T-helper 2 cell treated with Interferon-gamma antibody and Interleukin-4, amounts not matched to agents 100 ng/mL and 5 ng/mL, for 36 hours (primary cell): ENCODE measurements at regions not wholly inside any gene's neighbourhood (a gene's known extent, or its start where the extent isn't known, plus 50 kb on each side); places are given as distances from the start of the nearest gene placed in this dataset.

Source experiments
- intact Hi-C: fragments of 100-400 bp; cut with micrococcal nuclease; formaldehyde crosslinking; loops from one replicate; pipeline ENCODE4 v1.15.1; 2023

DNA sequence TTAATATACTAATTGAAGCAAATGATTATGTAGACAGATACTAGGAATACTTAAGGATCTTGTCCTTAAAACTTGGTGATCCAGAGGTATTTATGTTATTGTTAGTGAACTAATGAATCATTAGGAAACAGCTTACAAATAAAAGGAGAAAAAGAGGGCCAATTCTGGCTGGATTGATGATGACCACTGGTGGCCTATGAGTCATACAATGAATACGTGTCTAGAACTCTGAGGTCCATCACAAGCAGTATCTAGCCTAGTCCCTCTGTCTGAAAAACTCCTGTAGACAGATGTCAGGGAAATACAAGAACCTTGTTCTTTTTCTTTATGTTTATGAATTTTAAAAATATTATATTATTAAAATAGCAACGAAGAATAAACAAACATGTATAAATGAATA, 51.7 kb upstream of the RTL1 start:
- intact Hi-C loops, result no loop called here

DNA sequence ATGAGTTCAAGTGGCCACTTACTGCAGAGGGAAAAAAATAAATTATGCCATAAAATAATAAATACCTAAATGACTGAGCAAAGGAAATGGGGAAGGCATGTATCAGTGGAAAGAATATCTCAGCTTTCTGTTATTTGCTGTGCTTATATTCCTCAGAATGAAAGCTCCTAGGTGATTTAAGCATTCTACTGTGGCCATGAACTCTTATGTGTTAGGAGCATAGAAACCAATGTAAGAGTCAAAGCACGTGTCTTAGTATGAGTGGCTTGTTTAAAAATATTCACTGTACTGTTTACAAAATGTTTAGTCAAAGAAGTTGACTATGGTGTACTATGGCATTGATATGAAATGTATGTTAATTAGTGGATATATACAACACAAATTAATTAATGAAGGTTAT, 59.0 kb upstream of the RTL1 start:
- intact Hi-C loops, result no loop called here

DNA sequence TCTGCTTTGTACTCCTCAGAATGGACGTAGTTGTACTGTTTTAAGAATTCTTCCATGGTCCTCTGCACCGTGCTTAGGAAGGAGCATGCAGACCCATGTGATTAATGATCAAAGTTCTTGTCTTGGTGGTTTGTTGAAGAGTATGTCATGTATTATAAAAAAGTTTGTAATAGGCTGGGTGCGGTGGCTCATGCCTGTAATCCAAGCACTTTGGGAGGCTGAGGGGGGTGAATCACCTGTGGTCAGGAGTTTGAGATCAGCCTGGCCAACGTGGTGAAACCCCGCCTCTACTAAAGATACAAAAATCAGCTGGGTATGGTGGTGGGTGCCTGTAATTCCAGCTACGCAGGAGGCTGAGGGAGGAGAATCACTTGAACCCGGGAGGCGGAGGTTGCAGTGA, 61.8 kb upstream of the RTL1 start:
- intact Hi-C loops, result no loop called here

DNA sequence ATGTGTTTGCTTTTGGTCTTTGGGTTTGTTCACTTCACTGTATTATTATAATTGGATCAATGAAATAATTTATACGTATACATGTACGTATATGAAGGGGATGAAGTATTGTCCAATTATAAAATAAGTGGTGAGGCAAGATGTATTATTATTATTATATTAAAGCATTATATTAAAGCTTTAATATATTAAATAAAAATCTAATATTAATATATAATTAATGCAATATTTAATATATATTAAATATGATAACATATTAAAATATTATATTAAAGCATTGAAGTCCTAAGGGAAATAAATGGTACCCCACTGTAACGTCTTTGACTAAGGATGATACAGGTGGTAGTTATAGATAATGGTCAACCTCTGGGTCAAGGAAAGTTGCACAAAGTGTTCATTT, 63.7 kb upstream of the RTL1 start:
- intact Hi-C loops, result no loop called here

DNA sequence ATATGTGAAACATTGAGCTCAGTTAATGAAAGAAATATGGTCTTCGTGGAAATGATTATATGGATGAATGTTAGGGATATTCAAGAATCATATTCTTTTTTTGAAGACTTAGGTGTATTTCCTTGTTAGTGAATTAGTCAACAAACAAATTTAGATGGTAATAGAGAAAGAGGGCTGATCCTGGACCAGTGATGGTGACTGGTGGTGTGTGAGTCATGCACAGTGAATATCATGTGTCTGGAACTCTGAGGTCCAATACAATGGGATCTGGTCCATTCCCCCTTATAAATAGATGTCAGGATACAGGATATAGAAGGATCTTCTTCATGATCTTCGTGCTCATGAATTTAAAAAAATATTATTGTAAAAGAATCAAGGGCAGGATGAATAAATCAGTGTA, 64.4 kb upstream of the RTL1 start:
- intact Hi-C loops, result no loop called here

DNA sequence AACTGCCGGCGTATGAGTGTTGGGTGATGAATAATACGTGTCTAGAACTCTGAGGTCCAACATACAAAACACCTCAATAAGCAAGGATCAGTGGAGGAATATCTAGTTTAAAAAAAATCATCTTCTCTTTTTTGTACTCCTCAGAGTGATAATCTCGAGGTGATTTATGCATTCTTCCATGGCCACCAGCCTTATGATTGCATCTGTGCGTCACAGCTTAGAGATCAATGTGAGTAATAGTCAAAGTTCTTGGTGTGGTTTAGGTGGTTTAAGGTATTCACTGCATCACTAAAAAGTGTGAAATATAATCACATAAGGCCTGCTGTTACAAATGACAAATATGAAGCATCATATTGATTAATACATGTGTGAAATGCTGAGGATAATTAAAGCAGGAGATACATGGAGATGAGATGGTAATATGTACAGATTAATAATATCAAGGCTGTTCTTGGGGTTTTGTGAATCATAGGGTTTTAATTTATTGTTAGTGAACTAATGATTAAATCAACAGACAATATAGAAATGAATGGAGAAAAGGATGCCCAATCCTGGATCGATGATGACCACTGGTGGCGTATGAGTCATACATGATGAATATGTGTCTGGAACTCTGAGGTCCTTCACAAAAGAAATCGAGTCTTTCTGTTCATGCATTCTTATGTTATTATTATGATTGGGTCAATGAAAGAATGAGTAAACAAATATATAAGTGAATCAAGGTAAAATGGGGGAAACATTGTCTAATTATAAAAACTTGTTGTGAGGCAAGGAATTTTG, 68.8 kb upstream of the RTL1 start:
- intact Hi-C loops, result no loop called here

DNA sequence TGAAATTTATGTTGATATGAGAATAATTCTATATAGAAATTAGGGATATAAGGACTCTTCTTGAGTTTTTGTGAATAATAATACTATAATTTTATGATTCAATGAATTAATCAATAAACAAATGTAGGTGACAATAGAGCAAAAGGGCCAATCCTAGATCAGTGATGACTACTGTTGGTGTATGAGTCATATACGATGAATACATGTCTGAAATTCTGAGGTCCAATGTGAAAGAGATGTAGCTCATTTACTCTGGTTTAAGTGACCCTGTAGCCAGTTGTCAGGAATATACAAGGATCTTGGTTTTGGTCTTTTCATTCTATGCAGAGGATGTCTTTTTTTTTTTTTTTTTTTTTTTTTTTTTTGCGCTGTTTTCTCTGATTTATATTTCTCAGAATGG, 72.1 kb upstream of the RTL1 start:
- intact Hi-C loops, result no loop called here

DNA sequence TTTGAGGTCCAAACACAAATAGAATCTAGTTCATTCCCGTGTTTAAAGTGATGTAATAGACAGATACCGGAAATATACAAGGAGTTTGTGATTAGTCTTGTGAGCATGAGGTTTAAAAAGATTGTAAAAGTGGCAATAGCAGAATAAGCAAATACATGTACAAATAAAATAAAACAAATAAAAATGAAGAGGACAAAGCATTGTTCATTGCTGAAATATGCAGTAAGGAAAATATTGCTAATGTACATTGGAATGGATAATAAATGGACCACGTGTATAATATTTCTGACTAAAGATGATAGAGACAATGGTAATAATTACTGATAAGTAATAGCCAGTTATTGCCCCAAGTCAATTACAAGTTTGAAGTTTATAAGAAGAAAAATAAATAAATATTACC, 75.6 kb upstream of the RTL1 start:
- intact Hi-C loops, result no loop called here

DNA sequence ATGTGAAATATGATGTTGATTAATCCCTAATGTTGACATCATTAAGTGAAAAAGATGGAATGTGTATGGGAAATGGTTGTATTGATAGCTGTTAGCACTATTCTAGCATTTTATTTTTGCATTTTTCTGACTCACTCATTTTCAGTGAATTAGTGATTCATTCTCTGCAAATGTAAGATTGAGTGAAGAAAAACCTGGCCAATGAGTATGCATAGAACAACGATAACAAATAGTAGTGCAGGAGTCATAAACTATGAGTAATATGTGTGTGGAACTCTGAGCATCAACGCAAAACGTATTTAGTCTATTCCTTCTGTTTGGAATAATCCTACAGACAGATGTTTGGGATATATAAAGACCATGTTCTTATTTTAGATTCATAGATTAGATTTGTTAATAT, 76.3 kb upstream of the RTL1 start:
- intact Hi-C loops, result no loop called here

DNA sequence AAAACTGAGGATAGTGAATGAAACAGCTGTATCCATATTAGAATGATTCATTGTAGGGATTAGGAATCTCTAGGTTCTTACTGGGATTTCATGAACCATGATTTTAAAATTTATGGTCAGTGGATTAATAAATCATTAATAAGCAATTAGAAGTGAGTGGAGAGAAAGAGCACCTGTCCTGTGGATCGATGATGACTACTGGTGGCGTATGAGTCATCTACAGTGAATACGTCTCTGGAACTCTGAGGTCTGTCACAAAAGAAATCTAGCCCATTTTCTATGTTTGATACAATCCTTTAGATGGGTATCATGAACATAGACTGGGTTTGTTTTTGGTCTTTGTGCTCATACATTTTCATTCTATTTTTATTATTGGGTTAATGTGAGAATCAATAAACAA, 77.3 kb upstream of the RTL1 start:
- intact Hi-C loops, result no loop called here

DNA sequence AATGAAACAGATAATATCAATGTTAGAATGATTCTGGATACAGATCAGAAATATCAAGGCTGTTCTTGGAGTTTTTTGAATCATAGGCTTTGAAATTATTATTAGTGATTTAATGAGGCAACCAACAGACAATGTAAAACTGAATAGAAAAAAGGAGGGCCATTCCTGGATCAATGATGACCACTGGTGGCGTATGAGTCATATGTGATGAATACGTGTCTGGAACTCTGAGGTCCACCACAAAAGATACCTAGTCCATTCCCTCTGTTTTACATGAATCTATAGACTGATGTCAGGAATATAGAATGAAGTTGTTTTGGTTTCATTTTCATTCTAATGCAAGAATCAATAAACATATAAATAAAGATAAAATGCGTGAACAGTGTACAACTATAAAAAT, 78.3 kb upstream of the RTL1 start:
- intact Hi-C loops, result no loop called here

DNA sequence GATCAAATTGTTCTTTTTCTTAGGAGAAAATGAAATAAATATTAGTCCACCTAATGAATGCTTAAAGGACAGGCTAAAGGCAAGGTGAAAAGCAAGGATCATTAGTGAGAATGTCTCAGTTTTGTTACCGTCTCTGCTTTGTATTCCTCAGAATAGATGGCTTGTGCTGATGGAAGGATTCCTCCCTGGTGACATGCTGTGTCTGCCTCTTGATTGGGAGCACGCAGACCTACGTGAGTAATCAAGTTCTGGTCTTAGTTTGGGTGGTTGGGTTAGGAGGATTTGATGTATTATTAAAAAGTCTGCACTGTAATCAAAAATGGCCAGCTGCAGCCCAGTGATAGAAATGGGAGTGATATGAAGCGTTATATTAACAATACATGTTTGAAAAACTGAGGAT, 78.8 kb upstream of the RTL1 start:
- intact Hi-C loops, result no loop called here

DNA sequence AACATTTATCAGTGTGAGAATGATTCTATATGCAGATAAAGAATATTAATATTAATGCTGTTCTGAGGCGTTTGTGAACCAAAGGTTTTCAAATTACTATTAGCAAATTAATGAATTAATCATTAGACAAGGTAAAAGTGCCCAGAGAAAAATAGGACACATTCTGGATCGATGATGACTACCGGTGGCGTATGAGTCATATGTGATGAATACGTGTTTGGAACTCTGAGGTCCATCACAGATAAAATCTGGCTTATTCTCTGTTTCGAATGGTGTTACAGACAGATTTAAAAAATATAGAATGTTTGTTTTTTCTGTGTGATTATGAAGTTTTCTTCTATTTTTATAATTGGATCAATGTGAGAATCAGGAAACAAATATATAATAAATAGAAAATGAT, 79.2 kb upstream of the RTL1 start:
- intact Hi-C loops, result no loop called here

DNA sequence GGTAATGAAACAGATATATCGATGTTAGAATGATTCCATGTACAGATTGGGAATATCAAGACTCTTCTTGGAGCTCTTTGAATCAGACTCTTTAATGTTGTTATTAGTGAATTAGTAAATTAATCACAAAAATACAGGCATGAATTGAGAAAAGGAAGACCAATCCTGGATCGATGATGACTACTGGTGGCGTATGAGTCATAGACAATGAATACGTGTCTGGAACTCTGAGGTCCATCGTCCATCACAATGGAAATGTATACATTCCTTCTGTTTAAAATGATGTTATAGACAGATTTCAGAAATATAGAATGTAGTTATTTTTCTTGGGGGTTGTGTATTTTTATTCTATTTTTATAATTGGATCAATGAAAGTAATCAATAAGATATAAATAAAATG, 80.2 kb upstream of the RTL1 start:
- intact Hi-C loops, result no loop called here

DNA sequence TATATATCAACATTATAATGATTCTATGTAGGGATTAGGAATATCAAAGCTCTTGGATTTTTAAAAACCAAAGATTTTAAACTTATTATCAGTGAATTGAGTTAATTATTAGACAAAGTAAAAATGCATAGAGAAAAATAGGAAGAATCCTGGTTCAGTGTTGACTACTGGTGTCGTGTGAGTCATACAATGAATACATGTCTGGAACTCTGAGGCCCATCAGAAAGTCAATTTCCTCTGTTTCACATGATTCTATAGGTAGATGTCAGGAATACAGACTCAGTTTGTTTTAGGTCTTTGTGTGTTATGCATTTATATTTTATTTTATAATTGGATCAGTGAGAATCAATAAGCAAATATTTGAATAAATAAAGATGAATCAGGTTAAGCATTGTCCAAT, 84.5 kb upstream of the RTL1 start:
- intact Hi-C loops, result no loop called here

DNA sequence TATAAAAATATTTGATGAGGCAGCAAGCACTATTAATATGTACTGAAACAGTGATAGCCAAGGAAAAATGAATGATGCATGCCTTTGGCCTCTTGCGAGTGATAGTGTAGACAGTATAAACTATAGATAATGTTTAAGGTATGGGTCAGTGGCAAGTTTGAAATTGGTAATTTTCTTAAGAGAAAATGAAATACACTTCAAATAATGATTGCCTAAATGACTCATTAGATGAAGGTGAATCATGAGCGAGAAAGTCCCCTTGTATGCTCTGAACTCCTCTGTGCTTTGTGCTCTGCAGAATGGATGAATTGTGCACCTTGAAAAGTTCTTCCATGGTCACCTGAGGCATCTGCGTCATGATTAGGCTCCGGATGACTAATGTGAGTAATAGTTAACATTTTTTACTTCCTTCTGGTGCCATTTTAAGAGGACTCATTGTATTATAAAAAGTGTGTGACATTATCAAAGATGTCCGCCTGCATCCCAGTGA, 84.9 kb upstream of the RTL1 start:
- intact Hi-C loops, result no loop called here

DNA sequence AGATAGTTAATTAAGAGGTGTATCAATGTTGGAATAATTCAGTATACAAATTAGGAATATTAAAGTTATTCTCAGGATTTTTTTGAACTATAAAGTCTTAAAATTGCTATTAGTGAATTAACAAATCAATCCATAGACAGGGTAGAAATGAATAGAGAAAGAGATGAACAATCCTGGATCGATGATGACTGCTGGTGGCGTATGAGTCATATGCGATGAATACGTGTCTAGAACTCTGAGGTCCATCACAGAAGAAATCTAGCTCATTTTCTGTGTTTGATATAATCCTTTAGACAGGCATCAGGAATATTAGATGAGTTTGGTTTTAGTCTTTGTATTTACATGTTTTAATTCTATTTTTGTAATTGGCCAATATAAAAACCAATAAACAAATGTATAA, 85.4 kb upstream of the RTL1 start:
- intact Hi-C loops, result no loop called here

DNA sequence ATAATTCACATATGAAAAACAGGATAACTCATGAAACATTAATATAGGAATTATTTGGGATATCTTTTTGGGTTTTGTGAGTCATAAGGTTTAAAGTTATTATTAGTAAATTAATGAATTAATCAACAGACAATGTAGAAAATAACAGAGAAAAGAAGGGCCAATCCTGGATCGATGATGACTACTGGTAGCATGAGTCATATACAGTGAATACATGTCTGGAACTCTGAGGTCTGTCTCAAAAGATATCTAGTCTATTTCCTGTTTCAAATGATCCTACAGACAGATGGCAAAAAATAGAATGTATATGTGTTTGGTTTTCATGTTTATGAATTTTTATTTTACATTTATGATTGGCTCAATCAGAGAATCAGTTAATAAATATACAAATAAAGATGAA, 86.4 kb upstream of the RTL1 start:
- intact Hi-C loops, result no loop called here

DNA sequence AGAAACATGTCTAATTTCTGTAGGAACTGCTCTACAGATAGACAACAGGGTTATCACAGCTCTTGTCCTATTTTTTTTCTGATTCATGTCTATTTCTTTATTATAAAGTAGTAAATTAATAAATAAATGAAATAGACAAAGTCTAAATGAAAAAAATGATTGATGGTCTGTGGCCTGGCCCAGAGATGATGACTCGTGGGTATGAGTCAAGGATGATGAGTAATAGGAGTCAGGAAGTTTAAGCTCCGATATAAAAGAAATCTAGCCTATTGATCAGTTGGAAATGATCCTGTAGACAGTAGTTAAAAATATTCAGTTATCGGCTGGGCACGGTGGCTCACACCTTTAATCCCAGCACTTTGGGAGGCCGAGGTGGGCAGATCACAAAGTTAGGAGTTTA, 90.6 kb upstream of the RTL1 start:
- intact Hi-C loops, result no loop called here

DNA sequence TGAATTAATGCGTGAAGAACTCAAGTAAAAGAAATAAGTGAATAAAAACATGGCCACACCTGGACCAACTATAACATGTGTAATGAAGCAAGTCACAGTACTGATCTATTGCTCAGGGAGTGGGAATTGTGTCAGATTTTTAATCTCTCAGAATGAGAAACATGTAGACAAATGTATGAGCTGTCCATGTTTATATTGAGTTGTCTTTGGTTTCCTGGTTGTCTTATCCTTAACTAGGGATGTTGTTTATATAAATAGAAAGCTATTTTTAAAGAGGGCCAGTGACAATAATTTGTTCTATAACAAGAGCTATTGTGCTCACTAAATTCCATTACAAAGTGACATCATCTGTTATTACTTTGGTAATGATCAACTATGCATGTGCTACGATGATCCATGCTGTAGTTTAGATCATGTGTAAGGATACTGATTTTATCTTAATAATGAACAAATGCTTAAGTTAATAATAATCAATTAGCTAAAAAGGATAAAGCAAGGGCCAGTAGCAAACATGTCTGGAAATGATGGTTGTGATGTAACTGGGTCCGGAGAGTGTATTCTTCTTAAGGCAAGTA, 91.3 kb upstream of the RTL1 start:
- intact Hi-C loops, result no loop called here

DNA sequence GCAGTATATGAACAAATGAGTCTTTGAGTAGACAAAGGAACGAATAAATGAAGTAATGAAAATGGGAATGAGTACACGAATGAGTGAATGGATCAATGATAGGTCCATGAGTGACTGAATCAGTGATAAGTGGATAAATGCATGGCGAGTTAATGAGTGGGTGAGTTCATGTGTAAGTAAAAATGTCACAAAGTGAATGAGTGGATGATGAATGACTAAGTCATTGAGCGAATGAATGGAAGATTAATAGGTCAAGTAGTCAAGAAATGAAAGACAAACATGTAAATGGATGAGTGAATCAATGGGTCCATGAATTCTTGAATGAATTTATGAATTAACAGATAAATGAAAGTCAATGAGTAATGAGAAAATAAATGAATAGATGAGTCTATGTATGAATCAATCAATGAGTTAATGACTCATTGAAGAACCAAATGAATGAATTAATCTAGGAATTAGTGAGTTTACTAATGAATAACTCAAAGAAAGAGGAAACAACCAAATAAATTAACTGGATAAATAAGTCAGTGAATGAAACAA, 97.3 kb upstream of the RTL1 start:
- intact Hi-C loops, result no loop called here

DNA sequence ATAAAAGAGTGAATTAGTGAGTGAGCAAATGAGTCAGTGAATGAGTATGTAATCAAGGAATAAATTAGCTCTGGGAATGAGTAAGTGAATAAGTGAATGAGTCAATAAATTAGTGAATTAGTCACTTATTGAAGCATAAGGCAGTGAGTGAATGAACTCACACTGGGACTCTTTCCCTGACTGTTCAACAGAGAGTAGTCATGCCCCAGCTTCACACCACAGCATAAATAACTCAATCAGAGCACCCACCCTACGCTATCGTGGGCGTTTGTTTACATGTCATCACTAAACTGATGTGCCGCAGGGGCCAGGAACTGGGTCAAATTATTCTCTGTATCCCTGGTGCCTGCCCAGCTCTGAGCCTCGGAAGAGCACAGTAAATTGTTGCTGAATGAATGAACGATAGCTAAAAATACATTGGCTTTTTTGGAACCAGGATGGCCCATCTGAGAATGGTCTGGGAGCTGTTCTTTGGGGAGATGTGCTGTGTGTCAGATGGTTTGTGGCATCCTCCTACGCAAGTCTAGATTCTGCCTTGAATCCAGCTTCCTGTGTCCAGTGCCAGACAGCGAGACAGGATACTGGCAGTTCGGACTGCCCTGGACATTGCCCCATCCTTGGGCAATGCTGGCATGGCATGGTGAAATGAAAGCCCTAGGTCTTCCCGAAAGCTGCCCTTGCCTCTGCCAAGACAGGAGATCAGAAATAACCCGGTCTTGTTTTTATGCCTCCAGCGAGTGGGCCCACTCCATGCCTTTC, 98.0 kb upstream of the RTL1 start:
- intact Hi-C loops, result no loop called here
